ENCODE measurements at regions not wholly inside any gene's neighbourhood (a gene's known extent, or its start where the extent isn't known, plus 50 kb on each side); places are given as distances from the start of the nearest gene placed in this dataset.

DNA sequence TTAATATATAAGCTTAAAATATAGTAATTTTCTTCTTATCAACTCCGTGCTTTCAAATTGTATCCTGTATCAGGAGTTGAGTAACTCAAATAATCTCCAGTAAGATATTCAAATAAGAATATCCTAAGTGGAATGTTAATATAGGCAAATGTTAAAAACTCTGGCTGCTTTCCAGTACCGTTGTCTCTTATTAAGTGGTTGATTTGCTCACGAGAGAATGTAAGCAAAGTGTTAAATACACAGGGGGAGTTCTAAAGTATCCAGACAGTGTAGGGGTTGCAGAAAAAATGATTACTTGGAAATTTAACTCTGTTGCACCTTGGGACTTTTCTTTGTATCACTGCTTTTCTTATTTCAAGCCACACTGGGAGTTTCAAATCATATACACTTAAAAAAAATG, 478.9 kb upstream of the TBL1XR1 start:
- H3K27me3 Mint-ChIP-seq = no peaks in the 10 kb centered on the region
- no peaks in the 10 kb centered on the region for H3K27me3 ChIP-seq (replicated peaks in 1 of 2; ENCODE audit: control insufficient read depth in 2 of 2, extremely low read depth in 1 of 2, insufficient read depth in 2 of 2, low read length in 1 of 2)
- no peaks in the 10 kb centered on the region for H3K36me3 ChIP-seq (ENCODE audit: control insufficient read depth in 2 of 2, extremely low read depth in 1 of 2, insufficient read depth in 1 of 2, low read length in 1 of 2)
- H3K4me3 Mint-ChIP-seq = no peak overlapping the region
- peaks cover 0 to 15% (median 15%) of the 10 kb centered on the region in 3 donors for H3K4me1 Mint-ChIP-seq
- peaks cover 0 to 5% of the 10 kb centered on the region in 2 experiments for H3K4me1 ChIP-seq (ENCODE audit: control insufficient read depth in 1 of 2, extremely low read depth in 1 of 2, insufficient read depth in 2 of 2, low read length in 2 of 2)
- 76% methylated on average over 2 of the region's 3 CpGs for whole genome bisulfite sequencing (ENCODE audit: insufficient coverage)
- no peaks in the 10 kb centered on the region for H3K9me3 ChIP-seq
- H3K27ac ChIP-seq (ENCODE audit: low read length) = no peak overlapping the region
- ChIA-PET POLR2A (no interaction called here), CTCF (no interaction called here)
- no peaks in the 10 kb centered on the region for H3K36me3 Mint-ChIP-seq
- no peak overlapping the region for H3K4me3 ChIP-seq (ENCODE audit: control insufficient read depth in 1 of 2, extremely low read depth in 1 of 2, low read length in 1 of 2)
- H3K9me3 Mint-ChIP-seq = no peaks in the 10 kb centered on the region
- no peak for DNase-seq
- H3K27ac Mint-ChIP-seq = no peak overlapping the region
- ATAC-seq (replicated peaks in 1 of 4) = no peak

DNA sequence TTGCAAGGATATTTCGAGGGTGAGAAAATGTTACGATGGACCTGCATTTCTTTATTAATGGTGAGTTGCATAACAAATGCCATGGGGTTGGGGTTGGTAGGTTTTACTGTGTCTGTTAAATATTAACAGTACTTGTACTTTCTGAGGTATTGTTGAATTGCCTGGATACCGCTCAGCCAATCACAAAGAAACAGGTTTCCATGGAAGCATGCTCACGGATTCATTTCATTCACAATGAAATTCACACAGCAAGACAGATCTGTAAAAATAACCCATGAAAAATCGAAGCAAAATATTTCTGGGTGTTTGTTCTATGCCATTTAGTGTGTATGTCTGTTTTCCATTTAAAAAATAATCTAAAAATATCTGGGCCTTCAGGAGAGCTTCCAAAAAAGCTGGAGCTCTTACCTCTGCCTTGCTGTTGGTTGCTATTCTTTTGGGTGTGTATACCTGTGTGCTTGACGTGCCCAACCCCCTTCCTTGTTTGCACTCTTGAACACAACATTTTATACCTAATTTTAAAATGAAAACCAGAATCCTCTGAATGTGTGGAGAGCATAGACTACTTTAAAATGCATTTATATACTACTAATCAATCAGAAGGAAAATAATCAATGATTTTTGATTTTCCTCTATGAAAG, 479.8 kb upstream of the TBL1XR1 start:
- 94% methylated on average over 2 of the region's 6 CpGs for WGBS (ENCODE audit: insufficient coverage)
- Histone ChIP-seq H3K36me3 (ENCODE audit: control insufficient read depth in 2 of 2, extremely low read depth in 1 of 2, insufficient read depth in 1 of 2, low read length in 1 of 2) (no peaks in the 10 kb centered on the region), H3K4me1 (ENCODE audit: control insufficient read depth in 1 of 2, extremely low read depth in 1 of 2, insufficient read depth in 2 of 2, low read length in 2 of 2) (peaks cover 0 to 5% of the 10 kb centered on the region in 2 experiments), H3K4me3 (ENCODE audit: control insufficient read depth in 1 of 2, extremely low read depth in 1 of 2, low read length in 1 of 2) (no peak overlapping the region), H3K27ac (ENCODE audit: low read length) (no peak overlapping the region), H3K27me3 (replicated peaks in 1 of 2; ENCODE audit: control insufficient read depth in 2 of 2, extremely low read depth in 1 of 2, insufficient read depth in 2 of 2, low read length in 1 of 2) (no peaks in the 10 kb centered on the region), H3K9me3 (no peaks in the 10 kb centered on the region)
- Mint-ChIP-seq H3K4me1 (peaks cover under 1 to 22% (median 21%) of the 10 kb centered on the region in 3 donors), H3K4me3 (no peak overlapping the region), H3K9me3 (no peaks in the 10 kb centered on the region), H3K27ac (no peak overlapping the region), H3K36me3 (no peaks in the 10 kb centered on the region), H3K27me3 (no peaks in the 10 kb centered on the region)
- POLR2A ChIA-PET = interaction anchor here in 1 of 2 donors (0.6 kb wide), 1 partner anchor 528 kb away, joined by 6 read pairs; no protein-coding TSS in a partner anchor
- no peak for DNase-seq
- ATAC-seq (replicated peaks in 1 of 4) = no peak
- CTCF ChIA-PET = no interaction called here

DNA sequence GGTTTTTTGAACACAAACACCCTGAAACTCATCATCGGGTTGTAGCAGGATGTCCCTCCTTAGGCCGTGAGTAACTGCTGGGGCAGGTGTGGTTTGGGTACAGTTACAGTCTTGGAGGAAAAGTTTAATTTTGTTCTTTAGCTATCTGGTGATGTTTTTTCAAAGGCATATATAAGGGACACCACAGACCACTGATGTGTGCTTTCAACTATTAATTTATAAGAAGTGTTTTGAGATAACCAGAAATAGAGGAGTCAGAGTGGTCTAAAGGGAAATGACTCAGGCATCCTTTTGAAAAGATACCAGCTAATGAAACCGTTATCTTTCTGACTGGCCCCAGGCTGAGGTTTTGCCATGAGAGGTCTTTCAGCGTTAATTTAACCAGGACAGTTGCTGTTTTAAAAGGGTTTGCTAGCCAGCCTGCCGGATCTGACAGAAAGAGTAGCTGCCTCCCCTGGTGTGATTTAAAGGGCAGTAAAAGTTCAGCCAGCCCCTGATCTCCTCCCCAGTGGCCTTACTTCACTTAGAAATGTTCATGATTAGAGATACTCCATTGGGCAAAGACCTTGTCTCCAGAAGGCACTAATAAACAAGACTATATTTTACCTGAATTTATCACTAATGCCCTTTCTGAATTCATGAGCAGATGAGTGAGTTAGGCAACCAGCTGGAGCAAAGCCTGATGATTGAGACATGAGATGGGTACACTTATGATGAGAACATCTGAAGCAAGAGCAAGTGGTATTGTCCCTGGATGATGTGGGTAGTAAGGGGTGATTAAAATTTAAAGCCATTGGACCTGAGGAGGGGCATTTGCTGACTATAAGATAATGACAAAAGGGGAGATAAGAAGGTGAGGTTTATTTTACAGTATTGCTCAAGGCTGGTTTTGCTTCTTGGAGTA, 482.5 kb upstream of the TBL1XR1 start:
- peaks cover 19 to 36% (median 36%) of the 10 kb centered on the region in 3 donors for H3K4me1 Mint-ChIP-seq
- POLR2A ChIA-PET = no interaction called here
- CTCF ChIA-PET = interaction anchor here in 1 of 2 donors (0.7 kb wide), 1 partner anchor 222 kb away, joined by 3 read pairs; no protein-coding TSS in a partner anchor
- H3K27me3 Mint-ChIP-seq = no peaks in the 10 kb centered on the region
- Histone ChIP-seq H3K27me3 (replicated peaks in 1 of 2; ENCODE audit: control insufficient read depth in 2 of 2, extremely low read depth in 1 of 2, insufficient read depth in 2 of 2, low read length in 1 of 2) (no peaks in the 10 kb centered on the region), H3K27ac (ENCODE audit: low read length) (peak overlapping the region; percentile 54), H3K4me1 (ENCODE audit: control insufficient read depth in 1 of 2, extremely low read depth in 1 of 2, insufficient read depth in 2 of 2, low read length in 2 of 2) (peaks cover 0 to 10% of the 10 kb centered on the region in 2 experiments), H3K4me3 (ENCODE audit: control insufficient read depth in 1 of 2, extremely low read depth in 1 of 2, low read length in 1 of 2) (no peak overlapping the region), H3K9me3 (no peaks in the 10 kb centered on the region), H3K36me3 (ENCODE audit: control insufficient read depth in 2 of 2, extremely low read depth in 1 of 2, insufficient read depth in 1 of 2, low read length in 1 of 2) (no peaks in the 10 kb centered on the region)
- DNase-seq = peak in 5 of 35 experiments; percentile 1 to 18 (median 4)
- H3K9me3 Mint-ChIP-seq = no peaks in the 10 kb centered on the region
- peak; percentile 33 to 73 (median 36) for ATAC-seq (replicated peaks in 1 of 4)
- no peaks in the 10 kb centered on the region for H3K36me3 Mint-ChIP-seq
- peak overlapping the region; percentile 23 to 41 for H3K27ac Mint-ChIP-seq
- no peak overlapping the region for H3K4me3 Mint-ChIP-seq
- 14% methylated on average over 1 of the region's 5 CpGs for WGBS (ENCODE audit: insufficient coverage)

DNA sequence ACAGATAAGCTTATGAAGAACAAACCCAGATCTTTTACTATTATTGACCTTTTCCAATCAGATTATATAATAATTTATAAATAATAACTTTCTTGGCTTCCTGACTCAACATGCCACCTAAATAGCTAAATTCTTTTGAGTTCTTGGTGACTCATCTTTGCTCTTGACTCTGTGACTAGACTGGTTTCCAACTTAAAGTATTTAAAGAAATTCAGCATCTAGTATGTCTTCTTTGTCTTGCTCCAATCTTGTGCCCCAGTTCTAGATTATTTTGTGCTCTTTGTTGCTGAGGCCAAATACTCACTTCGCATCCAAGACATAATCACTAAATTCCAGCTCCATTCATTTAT, 483.2 kb upstream of the TBL1XR1 start:
- ChIA-PET CTCF (no interaction called here), POLR2A (no interaction called here)
- Histone ChIP-seq H3K27me3 (replicated peaks in 1 of 2; ENCODE audit: control insufficient read depth in 2 of 2, extremely low read depth in 1 of 2, insufficient read depth in 2 of 2, low read length in 1 of 2) (no peaks in the 10 kb centered on the region), H3K4me3 (ENCODE audit: control insufficient read depth in 1 of 2, extremely low read depth in 1 of 2, low read length in 1 of 2) (no peak overlapping the region), H3K9me3 (no peaks in the 10 kb centered on the region), H3K27ac (ENCODE audit: low read length) (peak overlapping the region; percentile 54), H3K4me1 (ENCODE audit: control insufficient read depth in 1 of 2, extremely low read depth in 1 of 2, insufficient read depth in 2 of 2, low read length in 2 of 2) (peaks cover 0 to 10% of the 10 kb centered on the region in 2 experiments), H3K36me3 (ENCODE audit: control insufficient read depth in 2 of 2, extremely low read depth in 1 of 2, insufficient read depth in 1 of 2, low read length in 1 of 2) (no peaks in the 10 kb centered on the region)
- Mint-ChIP-seq H3K27me3 (no peaks in the 10 kb centered on the region), H3K4me1 (peaks cover 19 to 36% (median 36%) of the 10 kb centered on the region in 3 donors), H3K36me3 (no peaks in the 10 kb centered on the region), H3K9me3 (no peaks in the 10 kb centered on the region), H3K27ac (no peak overlapping the region), H3K4me3 (no peak overlapping the region)
- no peak for DNase-seq
- WGBS (ENCODE audit: insufficient coverage) = no CpG with 5 or more reads among the region's 1 CpG
- ATAC-seq (replicated peaks in 1 of 4) = no peak

DNA sequence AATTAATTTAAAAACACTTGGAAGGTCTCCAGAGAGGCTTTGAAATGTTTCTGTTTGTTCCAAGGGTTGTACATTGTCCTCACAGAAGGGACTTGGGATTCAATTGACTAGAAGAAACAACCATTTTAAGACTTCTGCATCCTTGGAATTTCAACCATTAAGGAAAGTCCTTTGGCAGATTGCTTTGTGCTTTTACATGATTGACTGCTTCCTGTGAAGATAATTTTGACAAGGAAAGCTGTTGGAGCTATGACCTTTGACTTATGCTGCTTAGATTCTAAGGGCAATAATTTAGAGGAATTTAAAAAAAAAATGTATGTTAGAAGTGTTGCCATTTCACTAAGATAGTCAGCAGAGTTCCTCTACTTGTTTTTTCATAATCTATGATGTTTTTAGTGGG, 483.9 kb upstream of the TBL1XR1 start:
- Histone ChIP-seq H3K27me3 (replicated peaks in 1 of 2; ENCODE audit: control insufficient read depth in 2 of 2, extremely low read depth in 1 of 2, insufficient read depth in 2 of 2, low read length in 1 of 2) (no peaks in the 10 kb centered on the region), H3K4me3 (ENCODE audit: control insufficient read depth in 1 of 2, extremely low read depth in 1 of 2, low read length in 1 of 2) (no peak overlapping the region), H3K36me3 (ENCODE audit: control insufficient read depth in 2 of 2, extremely low read depth in 1 of 2, insufficient read depth in 1 of 2, low read length in 1 of 2) (no peaks in the 10 kb centered on the region), H3K9me3 (no peaks in the 10 kb centered on the region), H3K4me1 (ENCODE audit: control insufficient read depth in 1 of 2, extremely low read depth in 1 of 2, insufficient read depth in 2 of 2, low read length in 2 of 2) (peaks cover 0 to 10% of the 10 kb centered on the region in 2 experiments), H3K27ac (ENCODE audit: low read length) (no peak overlapping the region)
- Mint-ChIP-seq H3K27ac (no peak overlapping the region), H3K36me3 (no peaks in the 10 kb centered on the region), H3K4me1 (peaks cover 19 to 36% (median 36%) of the 10 kb centered on the region in 3 donors), H3K9me3 (no peaks in the 10 kb centered on the region), H3K27me3 (no peaks in the 10 kb centered on the region), H3K4me3 (no peak overlapping the region)
- CTCF ChIA-PET = interaction anchor here in 1 of 2 donors (0.7 kb wide), 1 partner anchor 86 kb away, joined by 4 read pairs; no protein-coding TSS in a partner anchor
- DNase-seq (no peak), ATAC-seq (replicated peaks in 1 of 4) (no peak)
- POLR2A ChIA-PET = no interaction called here

GRCh38 chr3:177681852-177682251, 484.6 kb upstream of the TBL1XR1 start:
- ChIA-PET POLR2A (interaction anchor here in 1 of 2 donors (0.5 kb wide), 1 partner anchor 202 kb away, joined by 13 read pairs; no protein-coding TSS in a partner anchor), CTCF (interaction anchor here in 1 of 2 donors (0.7 kb wide), 1 partner anchor 87 kb away, joined by 4 read pairs; no protein-coding TSS in a partner anchor)
- Histone ChIP-seq H3K9me3 (no peaks in the 10 kb centered on the region), H3K4me3 (ENCODE audit: control insufficient read depth in 1 of 2, extremely low read depth in 1 of 2, low read length in 1 of 2) (no peak overlapping the region), H3K27ac (ENCODE audit: low read length) (no peak overlapping the region), H3K27me3 (replicated peaks in 1 of 2; ENCODE audit: control insufficient read depth in 2 of 2, extremely low read depth in 1 of 2, insufficient read depth in 2 of 2, low read length in 1 of 2) (no peaks in the 10 kb centered on the region), H3K36me3 (ENCODE audit: control insufficient read depth in 2 of 2, extremely low read depth in 1 of 2, insufficient read depth in 1 of 2, low read length in 1 of 2) (no peaks in the 10 kb centered on the region), H3K4me1 (ENCODE audit: control insufficient read depth in 1 of 2, extremely low read depth in 1 of 2, insufficient read depth in 2 of 2, low read length in 2 of 2) (peaks cover 0 to 10% of the 10 kb centered on the region in 2 experiments)
- H3K27ac Mint-ChIP-seq = no peak overlapping the region
- H3K4me3 Mint-ChIP-seq = no peak overlapping the region
- peaks cover 19 to 36% (median 34%) of the 10 kb centered on the region in 3 donors for H3K4me1 Mint-ChIP-seq
- ATAC-seq (replicated peaks in 1 of 4) (no peak), DNase-seq (peak in 3 of 35 experiments; percentile 1 to 13 (median 3))
- no CpG with 5 or more reads among the region's 2 CpGs for WGBS (ENCODE audit: insufficient coverage)
- no peaks in the 10 kb centered on the region for H3K27me3 Mint-ChIP-seq
- H3K36me3 Mint-ChIP-seq = no peaks in the 10 kb centered on the region
- no peaks in the 10 kb centered on the region for H3K9me3 Mint-ChIP-seq
